Natural killer cell (primary cell): ENCODE measurements at regions not wholly inside any gene's neighbourhood (a gene's known extent, or its start where the extent isn't known, plus 50 kb on each side); places are given as distances from the start of the nearest gene placed in this dataset.

Experiments
- ATAC-seq, 3 donors: fragments of 150-1000 bp in 2 of 3; fragments of 200-7000 bp in 1 of 3; cut with Tn5 transposase; 1 replicate in 1 of 3; 2 replicates in 2 of 3; pipeline ENCODE4 v1.10.0; 2021; ENCODE audit warnings: mild to moderate bottlenecking in 2 of 3, moderate library complexity in 2 of 3
- DNase-seq, 2 donors: peaks; one replicate each; pipeline versions ENCODE4 v3.0.0 to v3.0.0-alpha.2; 2013 to 2021; ENCODE audit warnings: mixed read lengths in 1 of 2
- H3K27ac ChIP-seq: one replicate; pipeline ENCODE4 v1.5.1; 2013; ENCODE audit warnings: mild to moderate bottlenecking, low read length
- H3K27me3 ChIP-seq: one replicate; pipeline ENCODE4 v1.6.1; 2013; ENCODE audit warnings: low read length; ENCODE audit not compliant: control insufficient read depth, insufficient read depth
- H3K36me3 ChIP-seq: one replicate; pipeline ENCODE4 v1.6.1; 2013; ENCODE audit warnings: low read length; ENCODE audit not compliant: control insufficient read depth, insufficient read depth
- H3K4me1 ChIP-seq: one replicate; pipeline ENCODE4 v1.6.1; 2013; ENCODE audit warnings: low read length; ENCODE audit not compliant: control insufficient read depth, insufficient read depth
- H3K4me3 ChIP-seq: one replicate; pipeline ENCODE4 v1.5.1; 2013; ENCODE audit warnings: low read length
- H3K9me3 ChIP-seq: one replicate; pipeline ENCODE4 v1.6.1; 2013; ENCODE audit warnings: low read length; ENCODE audit not compliant: control insufficient read depth, insufficient read depth
- H3K27ac Mint-ChIP-seq, 2 donors: one replicate each; pipeline ENCODE4 v1.8.0; 2022; ENCODE audit warnings: mild to moderate bottlenecking in 2 of 2, mixed read lengths in 2 of 2, moderate library complexity in 1 of 2
- H3K27me3 Mint-ChIP-seq, 2 donors: one replicate each; pipeline ENCODE4 v1.8.0; 2022; ENCODE audit warnings: low read depth in 2 of 2, mixed read lengths in 2 of 2
- H3K36me3 Mint-ChIP-seq: one replicate; pipeline ENCODE4 v1.8.0; 2022; ENCODE audit warnings: mixed read lengths
- H3K4me1 Mint-ChIP-seq, 2 donors: one replicate each; pipeline ENCODE4 v1.8.0; 2022; ENCODE audit warnings: mixed read lengths in 2 of 2
- H3K4me3 Mint-ChIP-seq: one replicate; pipeline ENCODE4 v1.8.0; 2022; ENCODE audit warnings: mild to moderate bottlenecking, moderate library complexity, mixed read lengths
- H3K9me3 Mint-ChIP-seq, 2 donors: one replicate each; pipeline ENCODE4 v1.8.0; 2022; ENCODE audit warnings: mixed read lengths in 2 of 2
- WGBS: methylation state at CpG from one replicate; pipeline ENCODE4 v1.1.7; 2013; ENCODE audit warnings: missing lambda C conversion rate; ENCODE audit not compliant: insufficient coverage; 5-methylcytosine and 5-hydroxymethylcytosine counted together
- intact Hi-C: fragments of 100-400 bp; cut with micrococcal nuclease; formaldehyde crosslinking; loops from one replicate; pipeline ENCODE4 v1.14.2; 2022
- TF ChIP-seq, protein P1 (sequence below): fragments of 200-600 bp; IDR thresholded peaks from one replicate; pipeline ENCODE4 v1.8.0; 2022; ENCODE audit warnings: antibody characterized with exemption

DNA sequence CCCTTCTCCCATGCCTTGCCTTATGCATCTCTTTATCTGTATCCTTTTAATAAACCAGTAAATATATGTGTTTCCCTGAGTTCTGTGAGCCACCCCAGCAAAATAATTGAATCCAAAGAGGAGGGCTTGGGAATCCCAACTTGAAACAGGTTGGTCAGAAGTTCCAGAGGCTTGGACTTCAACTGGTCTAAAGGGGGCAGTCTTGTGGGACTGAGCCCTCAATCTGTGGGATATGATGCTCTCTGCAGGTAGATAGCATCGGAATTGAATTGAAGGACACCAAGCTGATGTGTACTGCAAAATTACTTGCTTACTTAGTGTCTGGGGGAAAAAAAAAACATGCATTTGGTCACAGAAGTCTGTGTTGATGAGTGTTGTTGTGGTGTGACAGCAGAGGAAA is 1033.5 kb upstream of the TMEFF2 start:
- Mint-ChIP-seq H3K27ac (no peak overlapping the region), H3K4me3 (no peak overlapping the region), H3K27me3 (no peaks in the 10 kb centered on the region), H3K36me3 (no peaks in the 10 kb centered on the region), H3K4me1 (no peaks in the 10 kb centered on the region), H3K9me3 (peaks cover 11 to 23% of the 10 kb centered on the region in 2 donors)
- ATAC-seq (no peak), DNase-seq (no peak)
- intact Hi-C loops = no loop called here
- H3K9me3 ChIP-seq = peaks cover 3% of the 10 kb centered on the region
- TF ChIP-seq, protein P1, sequence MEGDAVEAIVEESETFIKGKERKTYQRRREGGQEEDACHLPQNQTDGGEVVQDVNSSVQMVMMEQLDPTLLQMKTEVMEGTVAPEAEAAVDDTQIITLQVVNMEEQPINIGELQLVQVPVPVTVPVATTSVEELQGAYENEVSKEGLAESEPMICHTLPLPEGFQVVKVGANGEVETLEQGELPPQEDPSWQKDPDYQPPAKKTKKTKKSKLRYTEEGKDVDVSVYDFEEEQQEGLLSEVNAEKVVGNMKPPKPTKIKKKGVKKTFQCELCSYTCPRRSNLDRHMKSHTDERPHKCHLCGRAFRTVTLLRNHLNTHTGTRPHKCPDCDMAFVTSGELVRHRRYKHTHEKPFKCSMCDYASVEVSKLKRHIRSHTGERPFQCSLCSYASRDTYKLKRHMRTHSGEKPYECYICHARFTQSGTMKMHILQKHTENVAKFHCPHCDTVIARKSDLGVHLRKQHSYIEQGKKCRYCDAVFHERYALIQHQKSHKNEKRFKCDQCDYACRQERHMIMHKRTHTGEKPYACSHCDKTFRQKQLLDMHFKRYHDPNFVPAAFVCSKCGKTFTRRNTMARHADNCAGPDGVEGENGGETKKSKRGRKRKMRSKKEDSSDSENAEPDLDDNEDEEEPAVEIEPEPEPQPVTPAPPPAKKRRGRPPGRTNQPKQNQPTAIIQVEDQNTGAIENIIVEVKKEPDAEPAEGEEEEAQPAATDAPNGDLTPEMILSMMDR = no peak
- H3K36me3 ChIP-seq = no peaks in the 10 kb centered on the region
- no peak overlapping the region for H3K4me3 ChIP-seq
- no peaks in the 10 kb centered on the region for H3K27me3 ChIP-seq
- H3K27ac ChIP-seq = no peak overlapping the region
- 90% methylated on average over 1 of the region's 1 CpG for WGBS
- H3K4me1 ChIP-seq = no peaks in the 10 kb centered on the region

DNA sequence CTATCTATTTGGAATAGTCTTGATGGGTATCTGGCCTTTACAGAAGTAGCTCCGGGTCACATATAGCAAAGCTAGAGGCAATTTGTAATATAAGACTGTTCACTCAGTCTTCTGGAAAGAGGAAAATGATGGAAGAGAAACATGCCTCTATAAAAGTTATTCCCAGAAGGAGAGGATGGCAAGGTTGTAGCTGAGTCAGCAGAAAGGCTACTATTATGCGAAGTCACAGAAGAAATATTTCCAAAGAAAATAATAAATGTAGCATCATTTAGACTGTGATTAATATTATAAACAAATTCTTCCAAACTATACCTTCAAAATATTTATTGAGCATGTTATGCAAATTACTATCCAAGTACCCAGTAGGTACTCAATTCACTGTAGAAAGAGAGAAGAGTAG is 1027.7 kb upstream of the TMEFF2 start:
- Histone ChIP-seq H3K27me3 (no peaks in the 10 kb centered on the region), H3K9me3 (peaks cover 3% of the 10 kb centered on the region), H3K4me1 (no peaks in the 10 kb centered on the region), H3K36me3 (no peaks in the 10 kb centered on the region), H3K4me3 (no peak overlapping the region), H3K27ac (no peak overlapping the region)
- intact Hi-C loops = no loop called here
- no peak for DNase-seq
- H3K4me1 Mint-ChIP-seq = no peaks in the 10 kb centered on the region
- H3K36me3 Mint-ChIP-seq = no peaks in the 10 kb centered on the region
- 80% methylated on average over 1 of the region's 2 CpGs for WGBS
- no peak for ATAC-seq
- peaks cover 10 to 17% of the 10 kb centered on the region in 2 donors for H3K9me3 Mint-ChIP-seq
- TF ChIP-seq, protein P1 = no peak
- no peaks in the 10 kb centered on the region for H3K27me3 Mint-ChIP-seq
- no peak overlapping the region for H3K27ac Mint-ChIP-seq
- no peak overlapping the region for H3K4me3 Mint-ChIP-seq

DNA sequence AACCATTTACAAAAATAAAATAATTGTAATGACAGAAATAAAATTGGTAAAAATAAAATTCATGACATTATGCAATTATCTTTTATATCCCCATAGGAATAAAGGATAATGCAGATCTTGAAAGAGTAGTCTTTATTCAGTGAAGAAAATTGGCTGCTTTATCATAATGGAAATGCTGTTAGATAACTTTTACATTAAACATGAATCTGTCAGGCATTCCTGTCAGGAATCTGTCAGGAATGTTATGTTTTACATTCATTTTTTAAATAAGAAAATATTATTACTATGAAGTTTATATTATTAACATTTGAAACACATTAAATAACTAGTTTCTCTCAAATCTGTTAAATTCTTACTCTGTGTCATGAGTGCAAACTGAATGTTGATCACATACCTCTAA is 1024.7 kb upstream of the TMEFF2 start:
- Histone ChIP-seq H3K4me1 (no peaks in the 10 kb centered on the region), H3K27me3 (no peaks in the 10 kb centered on the region), H3K9me3 (no peaks in the 10 kb centered on the region), H3K4me3 (no peak overlapping the region), H3K36me3 (no peaks in the 10 kb centered on the region), H3K27ac (no peak overlapping the region)
- H3K27ac Mint-ChIP-seq = no peak overlapping the region
- DNase-seq (no peak), ATAC-seq (no peak)
- TF ChIP-seq, protein P1 = no peak
- no peaks in the 10 kb centered on the region for H3K36me3 Mint-ChIP-seq
- H3K4me3 Mint-ChIP-seq = no peak overlapping the region
- peaks cover 2 to 6% of the 10 kb centered on the region in 2 donors for H3K9me3 Mint-ChIP-seq
- H3K27me3 Mint-ChIP-seq = no peaks in the 10 kb centered on the region
- no peaks in the 10 kb centered on the region for H3K4me1 Mint-ChIP-seq
- intact Hi-C loops = no loop called here

DNA sequence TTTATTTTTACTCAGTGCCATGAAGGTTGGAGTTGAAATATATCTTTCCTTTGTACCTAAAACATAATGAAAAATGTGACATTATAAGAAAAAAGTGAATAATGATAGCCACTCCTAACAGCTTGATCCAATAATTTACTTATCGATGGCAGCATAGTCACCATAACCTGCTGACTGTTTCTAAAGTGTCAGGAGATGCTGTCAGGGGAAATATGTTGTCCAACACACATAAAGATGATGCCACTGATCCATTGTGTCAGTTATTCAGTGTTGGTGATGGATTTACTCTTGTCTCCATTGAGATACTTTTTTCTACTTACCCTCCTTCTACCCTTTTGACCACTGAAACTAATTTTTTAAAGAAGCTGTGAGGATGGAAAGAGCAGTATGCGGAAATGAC is 1006.9 kb upstream of the TMEFF2 start:
- H3K27ac Mint-ChIP-seq = no peak overlapping the region
- intact Hi-C loops = no loop called here
- no peaks in the 10 kb centered on the region for H3K4me1 Mint-ChIP-seq
- Histone ChIP-seq H3K27ac (no peak overlapping the region), H3K9me3 (no peaks in the 10 kb centered on the region), H3K36me3 (no peaks in the 10 kb centered on the region), H3K27me3 (no peaks in the 10 kb centered on the region), H3K4me3 (no peak overlapping the region), H3K4me1 (no peaks in the 10 kb centered on the region)
- TF ChIP-seq, protein P1 = no peak
- ATAC-seq (no peak), DNase-seq (no peak)
- no peak overlapping the region for H3K4me3 Mint-ChIP-seq
- H3K36me3 Mint-ChIP-seq = no peaks in the 10 kb centered on the region
- peaks cover 6 to 27% of the 10 kb centered on the region in 2 donors for H3K9me3 Mint-ChIP-seq
- no peaks in the 10 kb centered on the region for H3K27me3 Mint-ChIP-seq
- WGBS = no CpG with 5 or more reads among the region's 2 CpGs
